ENCODE measurements at regions not wholly inside any gene's neighbourhood (a gene's known extent, or its start where the extent isn't known, plus 50 kb on each side); places are given as distances from the start of the nearest gene placed in this dataset.

GRCh38 chr5:154557548-154557947 is 79.5 kb upstream of the HAND1 start (continued):
- no peak for TF ChIP-seq ATF2 (IDR thresholded peaks at IDR 0.05; ENCODE audit: low read length)
- no peak for TF ChIP-seq RFX5 (IDR thresholded peaks at IDR 0.05; ENCODE audit: borderline replicate concordance, low read depth, low read length)
